ENCODE measurements at regions not wholly inside any gene's neighbourhood (a gene's known extent, or its start where the extent isn't known, plus 50 kb on each side); places are given as distances from the start of the nearest gene placed in this dataset.
"Not testable (repeated sequence)": the region's sequence is repeated elsewhere in the genome, so short reads cannot be mapped to it uniquely, and the experiment has no call there.

GRCh38 chrX:86887341-86887740 is 630.3 kb upstream of the KLHL4 start:
- DNase-seq (ENCODE audit: low spot score), result no peak

- DNase-seq (ENCODE audit: low spot score), result no peak
These were observed 607.6 kb upstream of the KLHL4 start for GRCh38 chrX:86910027-86910426.

- DNase-seq (ENCODE audit: low spot score), result no peak
These were observed 606.8 kb upstream of the KLHL4 start for GRCh38 chrX:86910602-86911311.

- no peak for DNase-seq (ENCODE audit: low spot score)
These were observed 603.0 kb upstream of the KLHL4 start for GRCh38 chrX:86914569-86914968.

GRCh38 chrX:86917959-86918358 is 599.6 kb upstream of the KLHL4 start:
- DNase-seq (ENCODE audit: low spot score), result no peak

- DNase-seq (ENCODE audit: low spot score), result no peak
These were observed 587.2 kb upstream of the KLHL4 start for GRCh38 chrX:86930419-86930818.

- no peak for DNase-seq (ENCODE audit: low spot score)
These were observed 581.6 kb upstream of the KLHL4 start for GRCh38 chrX:86935988-86936387.

GRCh38 chrX:86946569-86946968 is 571.0 kb upstream of the KLHL4 start:
- DNase-seq (ENCODE audit: low spot score), result peak; percentile 30

- DNase-seq (ENCODE audit: low spot score), result no peak
These were observed 553.3 kb upstream of the KLHL4 start for GRCh38 chrX:86964321-86964720.

- DNase-seq (ENCODE audit: low spot score), result peak; percentile 8
These were observed 536.2 kb upstream of the KLHL4 start for GRCh38 chrX:86981326-86981879.

GRCh38 chrX:86987351-86987750 is 530.3 kb upstream of the KLHL4 start:
- not testable (repeated sequence) for DNase-seq (ENCODE audit: low spot score)

GRCh38 chrX:87003031-87003430 is 514.6 kb upstream of the KLHL4 start:
- no peak for DNase-seq (ENCODE audit: low spot score)

GRCh38 chrX:87005183-87005582 is 512.4 kb upstream of the KLHL4 start:
- no peak for DNase-seq (ENCODE audit: low spot score)

- DNase-seq (ENCODE audit: low spot score), result no peak
These were observed 511.7 kb upstream of the KLHL4 start for GRCh38 chrX:87005885-87006284.

- DNase-seq (ENCODE audit: low spot score), result no peak
These were observed 511.0 kb upstream of the KLHL4 start for GRCh38 chrX:87006561-87006960.

GRCh38 chrX:87017210-87017609 is 500.4 kb upstream of the KLHL4 start:
- DNase-seq (ENCODE audit: low spot score), result no peak

- DNase-seq (ENCODE audit: low spot score), result not testable (repeated sequence)
These were observed 484.5 kb upstream of the KLHL4 start for GRCh38 chrX:87033115-87033514.

GRCh38 chrX:87045352-87045751 is 472.2 kb upstream of the KLHL4 start:
- no peak for DNase-seq (ENCODE audit: low spot score)

GRCh38 chrX:87049567-87049966 is 468.0 kb upstream of the KLHL4 start:
- no peak for DNase-seq (ENCODE audit: low spot score)

GRCh38 chrX:87063642-87064041 is 454.0 kb upstream of the KLHL4 start:
- DNase-seq (ENCODE audit: low spot score), result no peak

- DNase-seq (ENCODE audit: low spot score), result no peak
These were observed 453.1 kb upstream of the KLHL4 start for GRCh38 chrX:87064502-87064901.

GRCh38 chrX:87067795-87068369 is 449.7 kb upstream of the KLHL4 start:
- DNase-seq (ENCODE audit: low spot score), result no peak

- DNase-seq (ENCODE audit: low spot score), result no peak
These were observed 439.4 kb upstream of the KLHL4 start for GRCh38 chrX:87078231-87078630.

GRCh38 chrX:87098477-87098876 is 419.1 kb upstream of the KLHL4 start:
- DNase-seq (ENCODE audit: low spot score), result no peak

Measured in iPS-NIHi11 (cell line).